ENCODE measurements at regions not wholly inside any gene's neighbourhood (a gene's known extent, or its start where the extent isn't known, plus 50 kb on each side); places are given as distances from the start of the nearest gene placed in this dataset.

DNA sequence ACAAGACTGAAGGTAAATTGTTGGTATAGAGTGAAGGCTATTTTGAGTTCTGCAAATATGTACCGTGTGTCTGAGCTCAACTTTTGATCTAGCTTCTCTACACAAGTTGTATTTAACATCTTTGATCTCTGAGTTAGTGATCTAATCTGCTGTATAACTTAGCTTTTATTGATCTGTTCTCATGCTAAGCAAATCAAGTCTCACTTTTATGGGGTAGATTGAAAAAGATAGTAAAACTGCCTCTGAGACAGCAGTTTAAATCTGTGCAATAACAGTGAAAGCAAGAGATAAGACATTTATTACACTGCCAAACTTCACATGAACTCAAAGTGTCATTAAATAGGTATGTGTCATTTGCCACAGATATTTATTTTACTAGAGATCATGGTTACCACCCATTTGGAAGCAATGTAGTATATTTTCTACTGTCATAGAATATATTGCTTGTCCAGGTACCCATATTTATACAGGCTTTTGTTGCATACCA, 477.3 kb downstream of the ISL1 start:
- ATAC-seq (ENCODE audit: low read depth) = no peak
- no peak overlapping the region for H3K27ac Mint-ChIP-seq
- H3K36me3 Mint-ChIP-seq = no peaks in the 10 kb centered on the region
- H3K27me3 Mint-ChIP-seq = no peaks in the 10 kb centered on the region
- H3K4me3 Mint-ChIP-seq = no peak overlapping the region
- DNase-seq = no peak
- no peaks in the 10 kb centered on the region for H3K4me1 Mint-ChIP-seq
- H3K9me3 Mint-ChIP-seq = peaks cover 3% of the 10 kb centered on the region
- POLR2A ChIA-PET = no interaction called here

DNA sequence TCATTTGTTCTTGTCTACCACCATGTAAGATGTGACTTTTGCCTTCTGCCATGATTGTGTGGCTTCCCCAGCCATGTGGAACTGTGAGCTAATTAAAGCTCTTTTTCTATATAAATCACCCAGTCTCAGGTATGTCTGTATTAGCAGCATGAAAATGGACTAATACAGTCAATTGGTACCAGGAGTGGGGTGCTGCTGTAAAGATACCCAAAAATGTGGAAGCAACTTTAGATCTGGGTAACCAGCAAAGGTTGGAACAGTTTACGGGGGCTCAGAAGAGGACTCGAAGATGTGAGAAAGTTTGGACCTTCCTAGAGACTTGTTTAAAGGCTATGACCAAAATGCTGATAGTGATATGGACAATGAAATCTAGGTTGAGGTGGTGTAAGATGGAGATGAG, 488.9 kb downstream of the ISL1 start:
- no peaks in the 10 kb centered on the region for H3K36me3 Mint-ChIP-seq
- H3K27me3 Mint-ChIP-seq = no peaks in the 10 kb centered on the region
- H3K4me3 Mint-ChIP-seq = no peak overlapping the region
- DNase-seq (no peak), ATAC-seq (ENCODE audit: low read depth) (no peak)
- POLR2A ChIA-PET = no interaction called here
- no peak overlapping the region for H3K27ac Mint-ChIP-seq
- no peaks in the 10 kb centered on the region for H3K4me1 Mint-ChIP-seq
- peaks cover 8% of the 10 kb centered on the region for H3K9me3 Mint-ChIP-seq

- POLR2A ChIA-PET = no interaction called here
- DNase-seq (no peak), ATAC-seq (ENCODE audit: low read depth) (no peak)
- H3K4me3 Mint-ChIP-seq = no peak overlapping the region
- H3K27me3 Mint-ChIP-seq = no peaks in the 10 kb centered on the region
- no peaks in the 10 kb centered on the region for H3K36me3 Mint-ChIP-seq
- no peaks in the 10 kb centered on the region for H3K9me3 Mint-ChIP-seq
- no peak overlapping the region for H3K27ac Mint-ChIP-seq
- H3K4me1 Mint-ChIP-seq = no peaks in the 10 kb centered on the region
These were observed 498.7 kb downstream of the ISL1 start for GRCh38 chr5:51881901-51882300.

DNA sequence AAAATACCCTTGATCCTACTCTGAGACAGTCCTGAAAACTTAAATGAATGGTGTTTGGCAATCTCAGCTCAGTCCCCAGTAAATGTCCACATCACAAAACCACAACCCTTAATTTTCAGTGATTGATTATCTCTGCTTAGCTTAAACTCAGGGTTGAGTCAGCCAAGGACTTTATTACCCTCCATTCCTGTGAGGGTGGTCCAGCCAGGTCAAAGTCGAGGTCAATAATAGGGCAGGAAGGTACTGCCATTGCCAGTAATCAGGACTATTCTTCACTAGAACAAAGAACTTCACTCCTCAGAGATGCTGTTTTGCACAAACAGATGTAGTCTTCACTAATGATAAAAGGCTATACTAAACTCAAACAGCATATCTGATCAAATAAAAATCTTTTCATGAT, 499.4 kb downstream of the ISL1 start:
- H3K27ac Mint-ChIP-seq = no peak overlapping the region
- POLR2A ChIA-PET = no interaction called here
- no peaks in the 10 kb centered on the region for H3K9me3 Mint-ChIP-seq
- H3K4me1 Mint-ChIP-seq = no peaks in the 10 kb centered on the region
- H3K4me3 Mint-ChIP-seq = no peak overlapping the region
- H3K36me3 Mint-ChIP-seq = no peaks in the 10 kb centered on the region
- no peaks in the 10 kb centered on the region for H3K27me3 Mint-ChIP-seq
- ATAC-seq (ENCODE audit: low read depth) = no peak
- no peak for DNase-seq

- POLR2A ChIA-PET = no interaction called here
These were observed 506.5 kb downstream of the ISL1 start for GRCh38 chr5:51889703-51890102.

DNA sequence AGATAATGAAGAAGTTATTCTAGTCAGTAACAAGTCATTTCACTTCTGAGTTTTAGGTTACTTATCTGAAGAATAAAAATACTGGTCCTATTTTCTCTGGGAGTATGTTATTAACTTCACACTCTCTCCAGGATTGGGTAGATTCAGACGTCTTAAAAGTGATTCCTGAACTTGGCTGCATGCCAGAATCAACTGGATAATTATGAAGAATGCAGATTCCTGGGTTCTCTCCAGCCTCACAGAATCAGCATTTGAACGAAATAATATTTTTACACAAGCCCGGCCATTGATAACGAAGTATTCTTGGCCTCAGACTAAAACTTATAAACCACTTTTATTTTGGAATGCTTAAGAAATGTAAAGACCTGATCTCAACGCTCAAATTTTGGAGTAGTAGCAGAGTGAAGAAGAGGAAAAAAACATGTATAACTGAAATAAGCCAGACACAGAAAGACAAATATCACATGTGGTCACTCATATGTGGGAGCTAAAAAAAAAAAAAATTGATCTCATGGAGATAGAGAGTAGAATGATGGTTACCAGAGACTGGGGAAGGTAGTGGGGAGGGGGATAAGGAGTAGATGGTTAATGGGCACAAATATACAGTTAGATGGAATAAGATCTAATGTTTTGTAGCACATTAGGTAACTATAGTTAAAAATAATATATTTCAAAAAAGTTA, 507.3 kb downstream of the ISL1 start:
- H3K36me3 Mint-ChIP-seq = no peaks in the 10 kb centered on the region
- POLR2A ChIA-PET = no interaction called here
- ATAC-seq (ENCODE audit: low read depth) (no peak), DNase-seq (no peak)
- H3K4me3 Mint-ChIP-seq = no peak overlapping the region
- no peaks in the 10 kb centered on the region for H3K27me3 Mint-ChIP-seq
- no peak overlapping the region for H3K27ac Mint-ChIP-seq
- H3K4me1 Mint-ChIP-seq = no peaks in the 10 kb centered on the region
- H3K9me3 Mint-ChIP-seq = peaks cover 2% of the 10 kb centered on the region

More at GRCh38 chr5:51889703-51890102, 506.5 kb downstream of the ISL1 start:
- H3K4me3 Mint-ChIP-seq = no peak overlapping the region
- DNase-seq = no peak
- H3K27me3 Mint-ChIP-seq = no peaks in the 10 kb centered on the region
- no peaks in the 10 kb centered on the region for H3K36me3 Mint-ChIP-seq
- H3K27ac Mint-ChIP-seq = no peak overlapping the region
- H3K9me3 Mint-ChIP-seq = no peaks in the 10 kb centered on the region
- H3K4me1 Mint-ChIP-seq = no peaks in the 10 kb centered on the region
- ATAC-seq (ENCODE audit: low read depth) = no peak

GRCh38 chr5:51892680-51893079, 509.4 kb downstream of the ISL1 start:
- POLR2A ChIA-PET = no interaction called here

DNA sequence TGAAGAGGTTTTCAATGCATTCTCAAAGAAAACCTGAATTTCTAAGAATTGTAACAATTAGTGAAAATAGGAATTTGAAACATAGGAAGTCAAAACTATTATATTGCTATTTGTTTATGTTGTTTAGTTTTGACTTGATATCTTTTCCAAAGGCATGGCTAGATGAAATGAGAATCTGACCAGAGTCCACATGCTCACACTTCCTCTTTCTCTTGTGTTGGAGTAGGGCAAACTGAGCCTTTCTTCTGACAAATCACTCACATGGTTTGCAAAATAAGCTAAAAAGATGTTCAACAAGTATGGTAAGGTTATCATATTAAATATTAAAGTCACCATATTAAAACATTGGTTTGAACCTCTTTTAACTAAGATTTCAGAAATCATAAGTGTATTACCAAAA, 512.6 kb downstream of the ISL1 start:
- Mint-ChIP-seq H3K27me3 (no peaks in the 10 kb centered on the region), H3K36me3 (no peaks in the 10 kb centered on the region), H3K9me3 (peaks cover 7% of the 10 kb centered on the region), H3K27ac (no peak overlapping the region), H3K4me3 (no peak overlapping the region), H3K4me1 (no peaks in the 10 kb centered on the region)
- POLR2A ChIA-PET = no interaction called here
- DNase-seq (no peak), ATAC-seq (ENCODE audit: low read depth) (no peak)

More at GRCh38 chr5:51892680-51893079, 509.4 kb downstream of the ISL1 start:
- no peak for ATAC-seq (ENCODE audit: low read depth)
- Mint-ChIP-seq H3K4me3 (no peak overlapping the region), H3K9me3 (peaks cover 3% of the 10 kb centered on the region), H3K27me3 (no peaks in the 10 kb centered on the region), H3K27ac (no peak overlapping the region), H3K36me3 (no peaks in the 10 kb centered on the region), H3K4me1 (no peaks in the 10 kb centered on the region)
- DNase-seq = no peak

DNA sequence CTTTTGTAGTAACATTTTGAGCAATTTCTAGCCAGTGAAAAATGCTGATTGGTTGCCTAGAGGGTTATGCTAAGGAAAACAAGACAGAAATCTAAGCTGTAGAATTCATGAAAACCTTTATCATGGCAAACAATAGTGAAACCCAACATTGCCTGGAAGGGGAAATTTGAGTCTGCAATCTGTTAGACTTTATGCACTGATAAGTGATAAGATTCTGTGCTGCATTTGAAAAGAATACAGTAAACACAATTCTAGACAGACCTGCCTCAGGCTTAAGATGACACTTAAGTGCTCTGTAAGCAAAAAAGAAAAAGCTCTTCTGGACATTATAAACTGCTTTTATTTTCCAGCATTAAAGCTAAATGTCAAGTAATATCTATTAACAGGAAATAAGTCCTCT, 519.3 kb downstream of the ISL1 start:
- ATAC-seq (ENCODE audit: low read depth) (no peak), DNase-seq (no peak)
- Mint-ChIP-seq H3K4me1 (no peaks in the 10 kb centered on the region), H3K4me3 (no peak overlapping the region), H3K27ac (no peak overlapping the region), H3K36me3 (no peaks in the 10 kb centered on the region), H3K27me3 (no peaks in the 10 kb centered on the region), H3K9me3 (peaks cover 4% of the 10 kb centered on the region)
- POLR2A ChIA-PET = no interaction called here

DNA sequence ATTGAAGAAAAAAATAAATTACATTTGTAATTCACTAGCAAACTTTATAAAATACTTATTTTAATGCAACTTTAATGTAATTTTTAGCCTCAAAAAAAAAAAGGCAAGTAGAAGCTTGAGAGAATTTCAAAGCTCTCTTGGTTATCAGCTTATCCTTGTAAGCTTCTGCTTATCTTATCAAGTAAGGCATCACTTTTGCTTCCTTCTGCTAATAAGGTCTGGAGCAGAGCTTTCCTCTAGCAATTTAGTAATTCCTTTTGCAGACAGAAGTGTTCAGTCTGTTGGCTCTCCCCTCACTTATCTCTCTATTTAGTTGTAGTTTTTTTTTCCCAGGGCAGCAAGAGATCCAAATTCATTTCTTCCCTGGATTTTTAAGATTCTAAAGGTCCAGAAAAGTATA, 525.0 kb downstream of the ISL1 start:
- H3K36me3 Mint-ChIP-seq = no peaks in the 10 kb centered on the region
- ATAC-seq (ENCODE audit: low read depth) (no peak), DNase-seq (no peak)
- H3K4me3 Mint-ChIP-seq = no peak overlapping the region
- H3K9me3 Mint-ChIP-seq = peaks cover 3% of the 10 kb centered on the region
- no peaks in the 10 kb centered on the region for H3K27me3 Mint-ChIP-seq
- POLR2A ChIA-PET = no interaction called here
- no peaks in the 10 kb centered on the region for H3K4me1 Mint-ChIP-seq
- no peak overlapping the region for H3K27ac Mint-ChIP-seq

DNA sequence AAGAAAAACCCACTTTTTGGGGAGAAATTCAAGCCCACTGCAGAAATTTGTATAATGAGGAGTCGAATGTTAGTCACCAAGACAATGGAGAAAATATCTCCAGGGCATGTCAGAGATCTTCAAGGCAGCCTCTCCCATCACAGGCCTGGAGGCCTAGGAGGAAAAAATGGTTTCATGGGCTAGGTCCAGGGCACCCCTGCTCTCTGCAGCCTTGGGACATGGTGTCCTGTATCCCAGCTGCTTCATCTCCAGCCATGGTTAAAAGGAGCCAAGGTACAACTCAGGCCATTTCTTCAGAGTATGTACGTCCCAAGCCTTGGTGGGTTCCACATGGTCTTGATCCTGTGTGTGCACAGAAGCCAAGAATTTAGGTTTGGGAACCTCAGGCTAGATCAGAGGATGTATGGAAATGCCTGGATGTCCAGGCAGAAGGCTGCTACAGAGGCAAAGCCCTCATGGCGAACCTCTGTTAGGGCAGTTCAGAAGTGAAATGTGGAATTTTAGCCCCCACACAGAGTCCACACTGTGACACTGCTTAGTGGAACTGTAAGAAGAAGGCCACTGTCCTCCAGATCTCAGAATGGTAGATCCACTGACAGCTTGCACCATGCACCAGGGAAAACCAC, 561.4 kb downstream of the ISL1 start:
- H3K4me3 Mint-ChIP-seq = no peak overlapping the region
- H3K27me3 Mint-ChIP-seq = no peaks in the 10 kb centered on the region
- H3K4me1 Mint-ChIP-seq = no peaks in the 10 kb centered on the region
- POLR2A ChIA-PET = no interaction called here
- DNase-seq (no peak), ATAC-seq (ENCODE audit: low read depth) (no peak)
- no peak overlapping the region for H3K27ac Mint-ChIP-seq
- no peaks in the 10 kb centered on the region for H3K36me3 Mint-ChIP-seq
- H3K9me3 Mint-ChIP-seq = peaks cover 10% of the 10 kb centered on the region

DNA sequence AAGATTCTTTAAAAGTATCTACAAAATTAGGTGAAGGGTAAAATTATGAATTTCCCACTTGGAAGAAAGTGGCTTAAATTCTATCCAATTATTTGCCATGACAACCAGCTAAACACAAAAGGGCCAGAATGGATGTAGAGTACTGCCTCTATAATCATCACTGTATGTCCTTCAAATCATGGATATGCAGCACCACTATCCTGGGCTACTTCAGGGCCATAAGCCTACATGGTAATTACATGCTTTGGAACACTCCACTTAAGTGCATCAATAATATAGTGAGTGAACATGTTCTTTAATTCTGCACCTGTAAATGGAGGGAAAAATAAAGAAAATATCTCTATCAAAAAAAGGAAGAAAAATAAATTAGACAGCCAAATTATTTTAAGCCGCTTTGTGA, 575.2 kb downstream of the ISL1 start:
- ATAC-seq (ENCODE audit: low read depth) = no peak
- Mint-ChIP-seq H3K4me1 (no peaks in the 10 kb centered on the region), H3K27ac (no peak overlapping the region), H3K27me3 (no peaks in the 10 kb centered on the region), H3K36me3 (no peaks in the 10 kb centered on the region), H3K4me3 (no peak overlapping the region), H3K9me3 (no peaks in the 10 kb centered on the region)
- POLR2A ChIA-PET = no interaction called here
- no peak for DNase-seq

- no peaks in the 10 kb centered on the region for H3K9me3 Mint-ChIP-seq
- no peaks in the 10 kb centered on the region for H3K4me1 Mint-ChIP-seq
- ATAC-seq (ENCODE audit: low read depth) (no peak), DNase-seq (no peak)
- no peak overlapping the region for H3K4me3 Mint-ChIP-seq
- H3K36me3 Mint-ChIP-seq = no peaks in the 10 kb centered on the region
- H3K27me3 Mint-ChIP-seq = no peaks in the 10 kb centered on the region
- no peak overlapping the region for H3K27ac Mint-ChIP-seq
- POLR2A ChIA-PET = no interaction called here
These were observed 577.4 kb downstream of the ISL1 start for GRCh38 chr5:51960617-51961121.

GRCh38 chr5:51961154-51961562, 577.9 kb downstream of the ISL1 start:
- ATAC-seq (ENCODE audit: low read depth) (no peak), DNase-seq (no peak)
- no peaks in the 10 kb centered on the region for H3K27me3 Mint-ChIP-seq
- H3K36me3 Mint-ChIP-seq = no peaks in the 10 kb centered on the region
- H3K27ac Mint-ChIP-seq = no peak overlapping the region
- no peak overlapping the region for H3K4me3 Mint-ChIP-seq
- POLR2A ChIA-PET = no interaction called here
- no peaks in the 10 kb centered on the region for H3K4me1 Mint-ChIP-seq
- no peaks in the 10 kb centered on the region for H3K9me3 Mint-ChIP-seq
